Mammary epithelial cell (primary cell): ENCODE measurements at regions not wholly inside any gene's neighbourhood (a gene's known extent, or its start where the extent isn't known, plus 50 kb on each side); places are given as distances from the start of the nearest gene placed in this dataset.

ENCODE experiments used
- CTCF ChIP-seq, 2 donors: IDR thresholded peaks in 1 of 2; conservative IDR thresholded peaks in 1 of 2; 2 replicates each; pipeline ENCODE4 v1.5.1; 2011 to 2012; ENCODE audit warnings: inconsistent platforms in 2 of 2, low read length in 2 of 2, mild to moderate bottlenecking in 2 of 2, control low read depth in 1 of 2, low read depth in 1 of 2; ENCODE audit not compliant: insufficient read depth in 1 of 2; ENCODE audit errors: extremely low read depth in 1 of 2
- EZH2 ChIP-seq: IDR thresholded peaks from 2 replicates; pipeline ENCODE4 v1.6.1; 2012; ENCODE audit warnings: low read length, inconsistent platforms, borderline replicate concordance

GRCh38 chr16:51531271-51531670, 380.2 kb upstream of the SALL1 start:
- TF ChIP-seq EZH2 (no peak), CTCF (conservative IDR thresholded peaks at IDR 0.05 in 1 of 2, IDR thresholded peaks at IDR 0.05 in 1 of 2; ENCODE audit: extremely low read depth in 1 of 2, insufficient read depth in 1 of 2, low read depth in 1 of 2, low read length in 2 of 2) (no peak)
